Transverse colon (tissue), 3 donors: ENCODE measurements at regions not wholly inside any gene's neighbourhood (a gene's known extent, or its start where the extent isn't known, plus 50 kb on each side); places are given as distances from the start of the nearest gene placed in this dataset.

ENCODE experiments used
- POLR2A ChIP-seq: fragments of 450-650 bp; IDR thresholded peaks from one replicate; pipeline ENCODE4 v1.6.1; 2016; ENCODE audit warnings: antibody characterized with exemption, mild to moderate bottlenecking, moderate library complexity
- TF ChIP-seq, protein P1 (sequence below), 5 experiments: fragments of 200-600 bp in 3 of 5; fragments of 450-650 bp in 2 of 5; sonication (generic) in 3 of 5; IDR thresholded peaks; 1 replicate in 2 of 5; 2 replicates in 3 of 5; pipeline ENCODE4 v1.5.1; 2016 to 2017; ENCODE audit warnings: antibody characterized with exemption in 5 of 5, inconsistent platforms in 3 of 5, mild to moderate bottlenecking in 2 of 5, moderate library complexity in 1 of 5

DNA sequence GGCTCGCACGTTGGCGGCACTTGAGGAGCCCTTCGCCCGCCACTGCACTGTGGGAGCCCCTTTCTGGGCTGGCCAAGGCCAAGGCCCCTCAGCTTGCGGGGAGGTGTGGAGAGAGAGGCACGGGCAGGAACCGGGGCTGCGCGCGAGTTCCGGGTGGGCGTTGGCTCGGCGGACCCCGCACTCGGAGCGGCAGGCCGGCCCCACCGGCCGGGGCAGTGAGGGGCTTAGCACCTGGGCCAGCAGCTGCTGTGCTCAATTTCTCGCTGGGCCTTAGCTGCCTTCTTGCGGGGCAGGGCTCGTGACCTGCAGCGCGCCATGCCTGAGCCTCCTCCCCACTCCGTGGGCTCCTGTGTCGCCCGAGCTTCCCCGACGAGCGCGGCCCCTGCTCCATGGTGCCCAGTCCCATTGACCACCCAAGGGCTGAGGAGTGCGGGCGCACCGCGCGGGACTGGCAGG is 71.6 kb upstream of the CNTN1 start:
- TF ChIP-seq, protein P1, sequence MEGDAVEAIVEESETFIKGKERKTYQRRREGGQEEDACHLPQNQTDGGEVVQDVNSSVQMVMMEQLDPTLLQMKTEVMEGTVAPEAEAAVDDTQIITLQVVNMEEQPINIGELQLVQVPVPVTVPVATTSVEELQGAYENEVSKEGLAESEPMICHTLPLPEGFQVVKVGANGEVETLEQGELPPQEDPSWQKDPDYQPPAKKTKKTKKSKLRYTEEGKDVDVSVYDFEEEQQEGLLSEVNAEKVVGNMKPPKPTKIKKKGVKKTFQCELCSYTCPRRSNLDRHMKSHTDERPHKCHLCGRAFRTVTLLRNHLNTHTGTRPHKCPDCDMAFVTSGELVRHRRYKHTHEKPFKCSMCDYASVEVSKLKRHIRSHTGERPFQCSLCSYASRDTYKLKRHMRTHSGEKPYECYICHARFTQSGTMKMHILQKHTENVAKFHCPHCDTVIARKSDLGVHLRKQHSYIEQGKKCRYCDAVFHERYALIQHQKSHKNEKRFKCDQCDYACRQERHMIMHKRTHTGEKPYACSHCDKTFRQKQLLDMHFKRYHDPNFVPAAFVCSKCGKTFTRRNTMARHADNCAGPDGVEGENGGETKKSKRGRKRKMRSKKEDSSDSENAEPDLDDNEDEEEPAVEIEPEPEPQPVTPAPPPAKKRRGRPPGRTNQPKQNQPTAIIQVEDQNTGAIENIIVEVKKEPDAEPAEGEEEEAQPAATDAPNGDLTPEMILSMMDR (IDR thresholded peaks at IDR 0.05), result no peak
- no peak for TF ChIP-seq POLR2A
